Effector memory CD8-positive, alpha-beta T cell (primary cell): ENCODE measurements at regions not wholly inside any gene's neighbourhood (a gene's known extent, or its start where the extent isn't known, plus 50 kb on each side); places are given as distances from the start of the nearest gene placed in this dataset.
"Not testable (repeated sequence)": the region's sequence is repeated elsewhere in the genome, so short reads cannot be mapped to it uniquely, and the experiment has no call there.

Experiments used
- ATAC-seq: fragments of 150-1000 bp; cut with Tn5 transposase; replicated peaks from 2 replicates; pipeline ENCODE4 v1.10.0; 2021; ENCODE audit warnings: mild to moderate bottlenecking, moderate library complexity
- DNase-seq, 3 experiments: peaks; one replicate each; pipeline ENCODE4 v3.0.0; 2021
- H3K27ac Mint-ChIP-seq, 2 donors: one replicate each; pipeline ENCODE4 v1.8.0; 2022; ENCODE audit warnings: mild to moderate bottlenecking in 2 of 2, mixed read lengths in 2 of 2, moderate library complexity in 2 of 2
- H3K27me3 Mint-ChIP-seq, 2 donors: one replicate each; pipeline ENCODE4 v1.8.0; 2022; ENCODE audit warnings: mixed read lengths in 2 of 2
- H3K36me3 Mint-ChIP-seq: one replicate; pipeline ENCODE4 v1.8.0; 2022; ENCODE audit warnings: mild to moderate bottlenecking, moderate library complexity, mixed read lengths; ENCODE audit not compliant: insufficient read depth
- H3K4me1 Mint-ChIP-seq, 2 donors: one replicate each; pipeline ENCODE4 v1.8.0; 2022; ENCODE audit warnings: low read depth in 2 of 2, mixed read lengths in 2 of 2
- H3K4me3 Mint-ChIP-seq, 2 donors: one replicate each; pipeline ENCODE4 v1.8.0; 2022; ENCODE audit warnings: mild to moderate bottlenecking in 2 of 2, mixed read lengths in 2 of 2, moderate library complexity in 2 of 2
- H3K9me3 Mint-ChIP-seq, 2 donors: one replicate each; pipeline ENCODE4 v1.8.0; 2022; ENCODE audit warnings: mixed read lengths in 2 of 2

DNA sequence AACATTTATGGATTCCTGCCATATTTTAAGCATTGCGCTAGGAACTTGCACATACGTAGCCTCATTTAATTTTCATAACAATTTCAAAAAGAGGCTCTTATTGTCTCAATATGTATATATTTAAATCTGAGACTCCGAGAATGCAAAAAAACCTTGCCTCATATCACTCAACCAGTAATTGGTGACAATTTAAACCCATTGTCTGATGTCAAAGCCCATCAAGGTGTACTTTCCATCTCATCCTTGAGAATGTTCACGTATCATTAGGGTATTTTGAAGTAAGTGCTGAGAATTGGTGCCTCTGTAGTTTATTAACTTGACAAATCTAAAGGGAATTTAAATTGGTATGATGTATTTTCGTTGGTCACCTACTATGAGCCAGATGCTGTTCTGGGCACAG lies 136.5 kb downstream of the FAM76B start:
- Mint-ChIP-seq H3K27me3 (peaks cover 20 to 23% of the 10 kb centered on the region in 2 donors), H3K36me3 (no peaks in the 10 kb centered on the region), H3K9me3 (no peaks in the 10 kb centered on the region), H3K4me1 (no peaks in the 10 kb centered on the region), H3K4me3 (no peak overlapping the region), H3K27ac (no peak overlapping the region)
- DNase-seq (no peak), ATAC-seq (no peak)

DNA sequence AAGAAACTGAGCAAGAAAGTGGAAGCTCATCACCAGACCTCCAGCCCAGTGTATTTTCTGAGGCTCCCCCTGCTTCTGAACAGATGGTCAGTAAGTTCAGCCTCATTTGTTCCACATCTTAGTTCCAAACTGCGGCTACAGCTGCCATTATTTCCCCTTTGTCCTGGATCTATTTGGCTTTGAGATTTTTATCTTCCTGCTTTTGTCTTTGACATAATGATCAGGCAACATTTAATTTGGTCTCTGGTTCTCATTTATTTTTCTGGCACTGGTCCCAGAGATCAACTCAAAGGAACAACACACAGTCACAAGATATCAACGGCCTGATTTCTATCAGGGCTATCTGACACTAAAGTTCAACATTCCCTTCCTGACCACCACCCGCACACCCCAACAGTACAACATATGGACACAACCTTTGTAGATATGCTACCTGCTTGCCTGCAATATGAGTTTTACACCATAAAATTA lies 137.5 kb downstream of the FAM76B start:
- no peak for DNase-seq
- H3K27me3 Mint-ChIP-seq, result peaks cover 20 to 23% of the 10 kb centered on the region in 2 donors
- no peaks in the 10 kb centered on the region for H3K36me3 Mint-ChIP-seq
- no peak overlapping the region for H3K27ac Mint-ChIP-seq
- no peaks in the 10 kb centered on the region for H3K9me3 Mint-ChIP-seq
- ATAC-seq, result no peak
- H3K4me1 Mint-ChIP-seq, result no peaks in the 10 kb centered on the region
- no peak overlapping the region for H3K4me3 Mint-ChIP-seq

DNA sequence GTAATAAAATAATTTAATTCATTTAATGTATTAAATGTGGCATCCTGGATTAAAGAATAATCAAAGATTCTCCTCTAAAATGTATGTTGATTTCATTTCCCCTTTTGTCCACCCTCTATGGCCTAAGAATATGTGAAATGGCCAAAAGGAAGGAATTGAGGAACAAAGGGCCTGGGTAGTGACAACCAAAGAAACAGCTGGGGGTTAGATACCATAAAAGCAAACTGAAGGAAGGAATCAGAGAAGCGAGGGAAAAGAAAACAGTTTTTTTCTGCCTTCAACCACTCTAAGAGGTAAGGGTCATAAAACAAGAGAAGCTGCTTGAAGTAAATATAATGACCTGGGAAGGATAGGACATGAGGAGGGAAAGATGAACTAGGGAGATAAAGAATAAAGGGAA lies 139.3 kb downstream of the FAM76B start:
- no peak for DNase-seq
- H3K36me3 Mint-ChIP-seq, result no peaks in the 10 kb centered on the region
- no peaks in the 10 kb centered on the region for H3K9me3 Mint-ChIP-seq
- no peak overlapping the region for H3K4me3 Mint-ChIP-seq
- H3K4me1 Mint-ChIP-seq, result no peaks in the 10 kb centered on the region
- no peak for ATAC-seq
- no peak overlapping the region for H3K27ac Mint-ChIP-seq
- H3K27me3 Mint-ChIP-seq, result peaks cover 19 to 20% of the 10 kb centered on the region in 2 donors

DNA sequence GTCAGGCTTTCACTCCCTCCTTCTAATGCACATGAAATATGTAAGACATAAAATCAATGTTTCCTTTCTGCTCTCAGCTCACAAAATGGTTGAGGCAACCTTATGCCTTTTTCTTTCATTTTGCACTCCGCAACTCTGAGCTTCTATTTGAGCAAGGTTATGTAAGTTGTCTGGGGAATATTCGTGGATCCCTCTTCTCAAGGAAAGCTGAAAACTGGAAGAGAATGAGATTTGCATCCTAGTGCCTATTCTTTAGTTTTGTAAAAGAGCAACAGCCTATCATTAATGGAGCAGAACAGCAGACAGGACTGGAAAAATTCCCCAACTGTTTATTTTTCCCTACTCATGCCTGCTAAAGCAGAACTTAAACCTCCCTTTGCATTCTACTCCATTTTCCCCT lies 141.7 kb downstream of the FAM76B start:
- Mint-ChIP-seq H3K4me3 (no peak overlapping the region), H3K9me3 (no peaks in the 10 kb centered on the region), H3K36me3 (no peaks in the 10 kb centered on the region), H3K27ac (no peak overlapping the region), H3K4me1 (no peaks in the 10 kb centered on the region), H3K27me3 (peaks cover 16 to 20% of the 10 kb centered on the region in 2 donors)
- DNase-seq (no peak), ATAC-seq (no peak)

DNA sequence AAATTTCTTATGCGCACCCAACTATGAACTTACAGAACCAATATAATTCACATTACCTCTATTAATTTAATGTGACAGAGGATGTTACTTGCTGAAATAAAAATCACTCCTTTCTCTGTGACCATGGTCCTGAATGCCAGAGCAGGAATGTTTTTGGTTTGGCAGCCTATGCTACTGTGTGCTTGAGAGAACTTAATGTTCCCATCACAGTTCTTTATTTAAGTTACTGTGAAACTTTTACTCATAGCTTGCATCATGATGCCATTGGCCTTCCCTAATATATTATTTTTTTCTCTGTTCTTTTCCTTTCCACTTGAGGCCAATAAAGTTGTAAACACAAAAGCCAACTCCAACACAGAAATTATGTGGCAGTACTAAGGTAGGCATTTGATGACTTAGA lies 142.2 kb downstream of the FAM76B start:
- no peak for DNase-seq
- Mint-ChIP-seq H3K9me3 (no peaks in the 10 kb centered on the region), H3K4me3 (no peak overlapping the region), H3K4me1 (no peaks in the 10 kb centered on the region), H3K27ac (no peak overlapping the region), H3K27me3 (peaks cover 15 to 18% of the 10 kb centered on the region in 2 donors), H3K36me3 (no peaks in the 10 kb centered on the region)
- no peak for ATAC-seq

DNA sequence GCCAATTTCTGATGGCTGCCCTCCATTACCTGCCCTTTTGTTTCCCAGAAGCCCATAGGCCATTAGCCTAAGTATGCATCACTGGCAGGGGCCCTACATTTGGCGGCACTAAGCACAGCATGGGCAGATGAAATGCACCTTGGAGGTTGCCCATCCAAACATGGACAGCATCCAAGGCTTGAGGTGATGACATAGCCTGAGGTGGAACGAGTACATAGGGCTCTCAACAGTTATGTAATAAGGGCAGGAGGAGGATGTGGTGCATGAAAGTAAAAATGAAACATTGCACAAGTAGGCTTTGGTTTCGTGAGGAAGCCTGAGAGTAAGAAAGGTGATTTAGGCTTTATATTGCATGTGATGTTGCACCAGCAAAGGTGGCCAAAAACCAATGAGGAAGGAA lies 148.1 kb downstream of the FAM76B start:
- H3K27me3 Mint-ChIP-seq, result peaks cover 0 to 2% of the 10 kb centered on the region in 2 donors
- H3K27ac Mint-ChIP-seq, result peak overlapping the region in 1 of 2 donors; percentile 35
- no peak overlapping the region for H3K4me3 Mint-ChIP-seq
- H3K36me3 Mint-ChIP-seq, result no peaks in the 10 kb centered on the region
- H3K4me1 Mint-ChIP-seq, result peaks cover 6 to 7% of the 10 kb centered on the region in 2 donors
- H3K9me3 Mint-ChIP-seq, result no peaks in the 10 kb centered on the region
- ATAC-seq (peak; percentile 69), DNase-seq (no peak)

DNA sequence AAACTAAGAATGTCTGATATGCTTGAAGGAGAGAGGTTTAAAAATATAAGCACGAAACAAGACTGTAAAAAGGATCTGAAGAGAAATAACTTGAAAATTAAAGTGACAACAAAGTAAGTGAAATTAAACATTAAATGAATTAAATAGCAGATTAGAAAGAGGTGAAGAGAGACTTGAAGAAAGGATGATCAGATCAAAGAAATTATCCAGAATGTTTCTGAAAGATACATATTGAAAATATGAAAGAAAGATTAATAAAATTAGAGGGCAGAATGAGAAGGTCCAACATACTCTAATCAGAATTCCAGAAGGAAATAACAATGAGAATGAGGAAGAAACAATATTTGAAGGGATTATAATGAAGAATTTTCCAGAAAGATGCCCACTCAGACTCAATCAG lies 151.1 kb downstream of the FAM76B start:
- no peak overlapping the region for H3K27ac Mint-ChIP-seq
- peaks cover 6 to 7% of the 10 kb centered on the region in 2 donors for H3K4me1 Mint-ChIP-seq
- no peaks in the 10 kb centered on the region for H3K36me3 Mint-ChIP-seq
- DNase-seq (no peak), ATAC-seq (no peak)
- H3K4me3 Mint-ChIP-seq, result no peak overlapping the region
- H3K27me3 Mint-ChIP-seq, result peaks cover 0 to 10% of the 10 kb centered on the region in 2 donors
- no peaks in the 10 kb centered on the region for H3K9me3 Mint-ChIP-seq

DNA sequence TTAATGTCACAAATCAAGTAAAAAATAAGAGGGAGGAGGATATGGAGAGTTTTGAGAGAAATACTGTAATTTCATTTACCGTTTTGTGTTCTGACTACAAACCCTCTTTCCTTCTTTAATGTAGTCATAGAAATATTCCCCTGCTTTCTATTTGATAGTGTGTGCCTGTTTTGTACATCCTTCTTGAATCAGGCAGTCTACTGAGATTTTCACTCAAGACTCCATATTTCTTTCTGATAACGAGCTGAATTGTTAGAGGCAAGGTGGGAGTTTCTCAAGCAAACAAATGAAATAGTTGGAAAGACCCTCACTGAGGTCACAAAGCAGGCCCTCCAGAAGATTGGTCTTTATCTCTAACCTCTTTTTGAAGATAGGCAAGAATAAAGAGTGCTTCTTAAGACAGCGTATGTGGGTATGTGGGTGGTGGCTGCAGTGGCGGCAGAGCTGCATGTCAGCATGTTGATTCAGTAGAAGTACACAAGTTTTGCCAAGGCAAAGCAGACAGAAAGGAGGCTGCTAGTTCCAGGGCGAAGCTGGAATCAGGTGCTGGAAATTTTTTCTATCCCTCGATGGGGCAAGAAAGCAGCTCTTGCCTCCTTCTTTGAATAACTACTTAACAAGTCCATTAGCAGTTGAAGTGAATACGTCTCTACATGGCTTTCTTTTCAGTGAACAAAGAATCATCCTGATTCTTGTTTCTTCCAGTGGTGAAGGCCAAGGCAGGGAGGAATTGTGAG lies 164.2 kb downstream of the FAM76B start:
- no peak for ATAC-seq
- no peak overlapping the region for H3K4me3 Mint-ChIP-seq
- H3K9me3 Mint-ChIP-seq, result no peaks in the 10 kb centered on the region
- H3K4me1 Mint-ChIP-seq, result no peaks in the 10 kb centered on the region
- H3K36me3 Mint-ChIP-seq, result no peaks in the 10 kb centered on the region
- H3K27ac Mint-ChIP-seq, result no peak overlapping the region
- no peaks in the 10 kb centered on the region for H3K27me3 Mint-ChIP-seq
- DNase-seq, result no peak

DNA sequence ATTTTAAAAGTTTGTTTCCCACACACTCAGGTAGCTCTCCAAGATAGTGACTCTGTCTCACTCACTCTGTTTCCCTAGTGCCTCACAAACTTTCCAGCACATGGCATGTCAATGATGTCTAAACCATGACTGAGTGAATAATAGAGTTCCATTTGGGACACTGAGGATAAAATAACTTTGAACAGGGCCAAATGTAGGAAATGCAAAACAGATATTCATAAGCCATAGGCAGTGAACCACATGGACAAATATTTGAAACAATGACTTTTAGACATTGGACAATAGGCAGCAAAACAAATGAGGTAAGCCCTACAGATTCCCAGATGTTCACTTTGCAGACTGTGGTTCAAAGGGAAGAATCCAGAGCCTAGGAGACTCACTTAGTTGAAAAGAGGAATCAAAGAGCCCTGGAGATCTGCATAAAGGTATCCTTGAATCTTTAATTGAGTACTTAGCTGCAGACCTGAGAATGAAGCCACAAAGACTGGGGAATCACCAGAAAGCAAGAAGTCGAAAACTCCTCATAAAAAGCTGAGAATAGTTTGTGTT lies 173.3 kb downstream of the FAM76B start:
- no peak overlapping the region for H3K4me3 Mint-ChIP-seq
- H3K4me1 Mint-ChIP-seq, result no peaks in the 10 kb centered on the region
- peaks cover 2 to 8% of the 10 kb centered on the region in 2 donors for H3K9me3 Mint-ChIP-seq
- H3K27me3 Mint-ChIP-seq, result peaks cover 9 to 37% of the 10 kb centered on the region in 2 donors
- H3K36me3 Mint-ChIP-seq, result no peaks in the 10 kb centered on the region
- H3K27ac Mint-ChIP-seq, result no peak overlapping the region
- ATAC-seq (no peak), DNase-seq (no peak)

DNA sequence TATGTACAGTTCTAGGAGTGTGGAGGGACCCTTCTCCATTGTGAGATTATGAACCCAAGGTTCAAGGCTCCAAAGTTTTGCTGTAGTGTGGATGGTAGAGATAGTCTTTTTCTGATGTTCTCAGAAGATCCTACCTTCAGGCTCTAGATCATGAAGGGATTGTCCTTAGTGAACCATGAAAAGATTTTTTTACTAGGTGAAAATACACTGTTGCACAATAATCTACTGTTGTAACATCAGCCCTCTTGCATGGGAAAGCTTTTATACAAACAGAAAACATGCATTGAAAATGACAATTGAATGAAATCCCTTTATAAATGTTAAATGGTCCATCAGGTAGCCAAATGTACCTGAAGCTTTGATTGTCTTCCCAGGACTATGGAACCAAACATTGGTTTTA lies 177.8 kb downstream of the FAM76B start:
- no peak for ATAC-seq
- Mint-ChIP-seq H3K27ac (no peak overlapping the region), H3K27me3 (peaks cover 19 to 37% of the 10 kb centered on the region in 2 donors), H3K4me1 (no peaks in the 10 kb centered on the region), H3K36me3 (no peaks in the 10 kb centered on the region), H3K4me3 (no peak overlapping the region), H3K9me3 (no peaks in the 10 kb centered on the region)
- no peak for DNase-seq

DNA sequence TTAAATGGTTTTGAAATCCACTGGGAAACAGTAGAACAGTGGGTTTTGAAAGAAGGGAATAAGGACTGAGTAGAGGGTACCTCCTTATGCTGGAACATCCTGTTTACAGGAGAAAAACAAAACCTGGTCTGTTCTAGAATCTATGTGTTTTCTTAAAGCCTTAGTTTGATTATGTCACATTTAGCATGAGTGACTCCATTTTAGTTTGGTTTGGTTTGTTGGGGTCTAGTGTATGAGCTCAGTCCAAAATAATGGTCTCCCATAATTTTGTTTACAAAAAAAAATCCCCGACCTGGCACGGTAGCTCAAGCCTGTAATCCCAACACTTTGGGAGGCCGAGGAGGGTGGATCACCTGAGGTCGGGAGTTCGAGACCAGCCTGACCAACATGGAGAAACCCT lies 179.4 kb downstream of the FAM76B start:
- not testable (repeated sequence) for H3K9me3 Mint-ChIP-seq, H3K27ac Mint-ChIP-seq, H3K4me3 Mint-ChIP-seq, DNase-seq, H3K4me1 Mint-ChIP-seq, H3K36me3 Mint-ChIP-seq, ATAC-seq
- peaks cover 32 to 38% of the 10 kb centered on the region in 2 donors for H3K27me3 Mint-ChIP-seq

DNA sequence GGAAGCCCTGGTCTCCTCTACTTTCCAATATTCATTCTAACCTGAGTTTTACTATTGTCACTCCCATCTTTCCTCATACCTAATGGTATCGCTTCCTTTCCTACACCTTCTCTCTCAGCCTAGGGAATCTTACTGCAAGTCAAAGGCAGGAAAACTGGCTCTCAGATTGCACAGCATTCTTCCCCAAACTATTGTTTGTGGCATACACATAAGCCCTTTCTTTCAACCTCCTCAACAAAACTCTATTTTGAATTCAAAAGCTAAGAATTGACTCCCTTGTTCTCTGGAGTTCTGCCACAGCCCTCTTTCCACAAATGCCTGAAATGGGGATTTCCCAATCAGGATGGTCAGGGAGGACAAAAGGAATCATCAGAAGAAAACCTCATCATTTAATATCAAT lies 181.5 kb downstream of the FAM76B start:
- H3K4me3 Mint-ChIP-seq, result no peak overlapping the region

DNA sequence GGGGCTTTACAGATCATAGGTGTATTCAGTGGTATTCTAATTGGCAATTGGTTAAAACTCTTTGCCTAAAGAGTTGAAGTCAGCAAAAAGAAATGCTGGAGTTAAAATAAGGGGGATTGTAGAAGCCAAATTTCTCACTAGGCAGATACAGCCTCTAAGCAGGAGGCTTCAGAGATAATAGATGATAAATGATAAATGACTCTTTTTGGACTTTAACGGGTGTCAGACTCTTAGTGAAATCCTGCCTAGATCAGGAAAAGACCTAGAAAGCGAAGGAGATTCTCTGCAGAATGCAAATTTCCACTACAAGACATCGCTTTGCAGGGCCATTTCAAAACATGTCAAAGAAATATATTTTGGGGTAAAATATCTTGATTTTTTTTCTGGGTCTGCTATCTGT lies 182.8 kb downstream of the FAM76B start:
- DNase-seq (no peak), ATAC-seq (no peak)
- Mint-ChIP-seq H3K27me3 (peaks cover 23 to 24% of the 10 kb centered on the region in 2 donors), H3K9me3 (no peaks in the 10 kb centered on the region), H3K4me1 (no peaks in the 10 kb centered on the region), H3K27ac (no peak overlapping the region), H3K4me3 (no peak overlapping the region), H3K36me3 (no peaks in the 10 kb centered on the region)

More for the DNA sequence above, 181.5 kb downstream of the FAM76B start:
- Mint-ChIP-seq H3K4me1 (no peaks in the 10 kb centered on the region), H3K27ac (no peak overlapping the region), H3K27me3 (peaks cover 23 to 29% of the 10 kb centered on the region in 2 donors), H3K9me3 (no peaks in the 10 kb centered on the region), H3K36me3 (no peaks in the 10 kb centered on the region)
- no peak for ATAC-seq
- DNase-seq, result no peak

DNA sequence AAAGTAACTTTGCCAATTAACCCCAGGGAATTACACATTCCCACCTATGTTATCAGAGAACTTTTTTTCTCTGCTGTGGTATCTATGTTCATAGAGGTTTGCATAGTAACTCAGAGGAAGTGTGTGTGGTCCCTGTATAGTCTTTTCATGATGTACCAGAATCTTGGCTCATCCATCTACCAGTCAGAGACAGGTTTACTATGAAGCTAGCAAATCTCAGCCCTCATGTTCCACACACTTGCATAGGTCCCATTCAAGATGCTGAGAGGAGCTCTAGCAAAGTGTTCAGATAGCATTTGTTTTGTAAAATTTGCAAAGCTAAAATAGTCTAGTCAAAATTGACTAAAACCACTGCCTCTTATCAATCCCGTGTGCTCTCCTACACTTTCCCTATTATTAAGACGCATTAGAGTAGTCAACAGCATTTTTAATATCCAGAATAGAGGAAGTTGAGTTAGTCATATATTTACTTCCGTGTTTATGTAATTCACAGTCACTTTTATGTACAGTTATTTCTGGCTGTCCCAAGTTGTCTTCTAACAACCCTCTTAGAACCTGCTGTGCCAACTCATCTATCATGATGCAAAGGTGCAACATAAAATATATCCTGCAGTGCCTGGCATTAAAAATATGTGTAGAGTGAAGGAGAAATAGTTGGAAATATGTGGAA lies 184.2 kb downstream of the FAM76B start:
- DNase-seq (no peak), ATAC-seq (no peak)
- Mint-ChIP-seq H3K4me1 (no peaks in the 10 kb centered on the region), H3K9me3 (no peaks in the 10 kb centered on the region), H3K27me3 (peaks cover 20 to 23% of the 10 kb centered on the region in 2 donors), H3K4me3 (no peak overlapping the region), H3K36me3 (no peaks in the 10 kb centered on the region), H3K27ac (no peak overlapping the region)
